ENCODE measurements at regions not wholly inside any gene's neighbourhood (a gene's known extent, or its start where the extent isn't known, plus 50 kb on each side); places are given as distances from the start of the nearest gene placed in this dataset.

DNA sequence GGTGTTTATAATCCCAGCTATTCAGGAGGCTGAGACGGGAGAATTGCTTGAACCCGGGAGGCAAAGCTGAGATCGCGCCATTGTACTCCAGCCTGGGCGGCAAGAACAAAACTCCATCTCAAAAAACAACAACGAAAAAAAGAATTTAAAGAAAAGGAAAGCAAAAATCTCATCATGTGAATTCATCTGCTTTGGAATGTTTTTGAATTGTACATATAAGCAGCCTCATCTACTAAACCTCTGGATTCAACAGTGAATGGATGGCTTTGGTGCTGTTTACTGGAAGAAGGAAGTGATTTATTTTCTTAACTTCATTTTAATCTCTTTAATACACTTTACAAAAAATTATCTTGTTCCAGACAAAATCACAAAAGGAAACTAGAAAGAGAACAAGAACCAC, 51.8 kb upstream of the PNRC1 start:
- Histone ChIP-seq H3K4me3 (ENCODE audit: low read depth, low read length) (no peak overlapping the region), H3K4me1 (no peaks in the 10 kb centered on the region), H3K27ac (no peak overlapping the region), H3K4me2 (ENCODE audit: low read length) (no peak overlapping the region), H2AFZ (no peak overlapping the region), H3K79me2 (no peaks in the 10 kb centered on the region), H3K36me3 (ENCODE audit: control insufficient read depth, insufficient read depth, low read length) (no peaks in the 10 kb centered on the region), H3K27me3 (ENCODE audit: control insufficient read depth, insufficient read depth, low read length) (no peaks in the 10 kb centered on the region), H3K9ac (no peak overlapping the region), H3K9me3 (ENCODE audit: control insufficient read depth, low read length) (no peaks in the 10 kb centered on the region)
- TF ChIP-seq, protein P1, sequence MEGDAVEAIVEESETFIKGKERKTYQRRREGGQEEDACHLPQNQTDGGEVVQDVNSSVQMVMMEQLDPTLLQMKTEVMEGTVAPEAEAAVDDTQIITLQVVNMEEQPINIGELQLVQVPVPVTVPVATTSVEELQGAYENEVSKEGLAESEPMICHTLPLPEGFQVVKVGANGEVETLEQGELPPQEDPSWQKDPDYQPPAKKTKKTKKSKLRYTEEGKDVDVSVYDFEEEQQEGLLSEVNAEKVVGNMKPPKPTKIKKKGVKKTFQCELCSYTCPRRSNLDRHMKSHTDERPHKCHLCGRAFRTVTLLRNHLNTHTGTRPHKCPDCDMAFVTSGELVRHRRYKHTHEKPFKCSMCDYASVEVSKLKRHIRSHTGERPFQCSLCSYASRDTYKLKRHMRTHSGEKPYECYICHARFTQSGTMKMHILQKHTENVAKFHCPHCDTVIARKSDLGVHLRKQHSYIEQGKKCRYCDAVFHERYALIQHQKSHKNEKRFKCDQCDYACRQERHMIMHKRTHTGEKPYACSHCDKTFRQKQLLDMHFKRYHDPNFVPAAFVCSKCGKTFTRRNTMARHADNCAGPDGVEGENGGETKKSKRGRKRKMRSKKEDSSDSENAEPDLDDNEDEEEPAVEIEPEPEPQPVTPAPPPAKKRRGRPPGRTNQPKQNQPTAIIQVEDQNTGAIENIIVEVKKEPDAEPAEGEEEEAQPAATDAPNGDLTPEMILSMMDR (IDR thresholded peaks at IDR 0.05) = no peak

DNA sequence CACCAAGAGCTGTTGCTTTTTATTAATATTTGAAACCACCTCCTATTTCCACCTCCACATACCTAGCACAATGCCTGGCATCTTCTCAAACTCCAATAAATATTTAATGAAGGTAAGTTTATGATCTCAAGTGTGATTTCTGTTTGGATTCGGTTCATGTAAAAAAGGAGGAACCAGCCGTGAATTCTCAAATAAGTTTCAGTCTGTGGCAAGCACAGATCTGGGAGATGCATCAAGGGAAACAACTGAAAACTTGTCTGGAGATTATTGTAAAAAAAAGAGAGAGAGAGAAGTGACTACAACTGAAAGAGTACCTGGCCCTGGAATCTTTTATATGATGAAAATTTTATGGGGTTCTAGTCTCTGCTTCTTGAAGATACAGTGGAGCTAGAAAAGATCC, 52.8 kb upstream of the PNRC1 start:
- TF ChIP-seq, protein P1 (IDR thresholded peaks at IDR 0.05) = no peak
- H3K27ac ChIP-seq = no peak overlapping the region
- no peaks in the 10 kb centered on the region for H3K4me1 ChIP-seq
- H3K4me2 ChIP-seq (ENCODE audit: low read length) = no peak overlapping the region
- H3K27me3 ChIP-seq (ENCODE audit: control insufficient read depth, insufficient read depth, low read length) = no peaks in the 10 kb centered on the region
- H3K79me2 ChIP-seq = no peaks in the 10 kb centered on the region
- no peaks in the 10 kb centered on the region for H3K9me3 ChIP-seq (ENCODE audit: control insufficient read depth, low read length)
- peak overlapping the region; percentile 14 for H2AFZ ChIP-seq
- H3K9ac ChIP-seq = no peak overlapping the region
- no peaks in the 10 kb centered on the region for H3K36me3 ChIP-seq (ENCODE audit: control insufficient read depth, insufficient read depth, low read length)
- H3K4me3 ChIP-seq (ENCODE audit: low read depth, low read length) = no peak overlapping the region

DNA sequence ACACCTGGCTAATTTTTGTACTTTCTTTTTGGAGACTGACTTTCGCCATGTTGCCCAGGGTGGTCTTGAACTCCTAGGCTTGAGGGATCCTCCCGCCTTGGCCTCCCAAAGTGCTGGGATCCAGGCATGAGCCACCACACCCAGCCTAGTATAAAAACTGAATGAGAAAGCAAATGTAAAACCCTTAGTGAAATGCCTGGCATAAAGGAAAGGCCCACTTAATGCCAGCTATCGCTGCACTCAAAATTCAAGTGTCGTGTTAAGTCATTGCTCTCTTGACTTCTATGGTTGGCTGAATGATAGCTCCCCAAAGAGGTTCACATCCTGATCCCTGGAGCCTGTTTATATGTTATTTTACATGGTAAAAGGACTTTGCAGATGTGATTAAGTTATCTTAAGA, 54.4 kb upstream of the PNRC1 start:
- H3K27me3 ChIP-seq (ENCODE audit: control insufficient read depth, insufficient read depth, low read length) = no peaks in the 10 kb centered on the region
- H3K9ac ChIP-seq = no peak overlapping the region
- no peak overlapping the region for H3K4me2 ChIP-seq (ENCODE audit: low read length)
- no peaks in the 10 kb centered on the region for H3K79me2 ChIP-seq
- H3K27ac ChIP-seq = no peak overlapping the region
- H3K9me3 ChIP-seq (ENCODE audit: control insufficient read depth, low read length) = no peaks in the 10 kb centered on the region
- no peaks in the 10 kb centered on the region for H3K4me1 ChIP-seq
- H3K36me3 ChIP-seq (ENCODE audit: control insufficient read depth, insufficient read depth, low read length) = no peaks in the 10 kb centered on the region
- TF ChIP-seq, protein P1 (IDR thresholded peaks at IDR 0.05) = no peak
- no peak overlapping the region for H3K4me3 ChIP-seq (ENCODE audit: low read depth, low read length)
- no peak overlapping the region for H2AFZ ChIP-seq

DNA sequence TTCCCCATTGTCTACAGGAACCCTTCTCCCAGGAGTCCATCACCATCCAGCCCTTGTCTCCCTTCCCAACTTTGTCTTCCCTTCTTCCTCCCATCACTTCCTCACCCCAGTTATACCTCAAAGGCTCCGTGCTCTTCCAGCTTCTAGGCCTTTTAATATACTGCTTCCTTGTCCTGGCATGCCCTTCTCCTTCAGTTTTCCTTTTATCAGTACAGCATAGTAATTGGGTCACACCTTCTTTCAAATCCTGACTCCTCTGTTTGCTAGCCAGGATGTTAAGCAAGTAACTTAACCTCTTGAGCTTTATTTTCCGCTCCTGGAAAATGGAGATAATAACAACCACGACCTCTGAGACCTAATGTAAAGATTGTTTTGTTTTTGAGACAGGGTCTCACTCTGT, 54.9 kb upstream of the PNRC1 start:
- no peak overlapping the region for H3K4me3 ChIP-seq (ENCODE audit: low read depth, low read length)
- H3K4me1 ChIP-seq = no peaks in the 10 kb centered on the region
- H3K27ac ChIP-seq = no peak overlapping the region
- TF ChIP-seq, protein P1 (IDR thresholded peaks at IDR 0.05) = no peak
- H3K36me3 ChIP-seq (ENCODE audit: control insufficient read depth, insufficient read depth, low read length) = no peaks in the 10 kb centered on the region
- H3K27me3 ChIP-seq (ENCODE audit: control insufficient read depth, insufficient read depth, low read length) = no peaks in the 10 kb centered on the region
- no peaks in the 10 kb centered on the region for H3K79me2 ChIP-seq
- H3K9me3 ChIP-seq (ENCODE audit: control insufficient read depth, low read length) = no peaks in the 10 kb centered on the region
- no peak overlapping the region for H3K9ac ChIP-seq
- no peak overlapping the region for H2AFZ ChIP-seq
- no peak overlapping the region for H3K4me2 ChIP-seq (ENCODE audit: low read length)

DNA sequence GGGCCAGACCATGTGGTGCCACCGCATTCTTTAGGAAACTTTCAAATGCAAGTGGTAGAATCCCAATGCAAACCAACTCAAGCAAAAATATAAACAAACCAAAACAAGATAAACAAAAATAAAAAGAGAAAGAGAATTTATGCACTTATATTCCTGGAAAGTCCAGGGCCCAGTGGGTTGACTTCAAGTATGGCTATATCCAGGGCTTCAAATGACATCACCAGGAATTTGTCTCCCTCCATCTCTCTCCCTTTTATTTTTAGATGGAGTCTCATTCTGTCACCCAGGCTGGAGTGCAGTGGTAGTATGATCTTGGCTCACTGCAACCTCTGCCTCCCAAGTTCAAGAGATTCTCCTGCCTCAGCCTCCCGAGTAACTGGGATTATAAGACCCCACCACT, 56.1 kb upstream of the PNRC1 start:
- TF ChIP-seq, protein P1 (IDR thresholded peaks at IDR 0.05) = no peak
- no peak overlapping the region for H2AFZ ChIP-seq
- H3K9ac ChIP-seq = no peak overlapping the region
- no peaks in the 10 kb centered on the region for H3K36me3 ChIP-seq (ENCODE audit: control insufficient read depth, insufficient read depth, low read length)
- no peaks in the 10 kb centered on the region for H3K27me3 ChIP-seq (ENCODE audit: control insufficient read depth, insufficient read depth, low read length)
- H3K79me2 ChIP-seq = no peaks in the 10 kb centered on the region
- no peak overlapping the region for H3K27ac ChIP-seq
- H3K4me1 ChIP-seq = no peaks in the 10 kb centered on the region
- H3K4me3 ChIP-seq (ENCODE audit: low read depth, low read length) = no peak overlapping the region
- H3K9me3 ChIP-seq (ENCODE audit: control insufficient read depth, low read length) = no peaks in the 10 kb centered on the region
- no peak overlapping the region for H3K4me2 ChIP-seq (ENCODE audit: low read length)

Measured in parathyroid adenoma (tissue), 2 donors.